BJ (cell line): ENCODE measurements at regions not wholly inside any gene's neighbourhood (a gene's known extent, or its start where the extent isn't known, plus 50 kb on each side); places are given as distances from the start of the nearest gene placed in this dataset.

Source experiments
- CTCF ChIA-PET: fragments of 350-600 bp; formaldehyde crosslinking; extraction: SDS; loops from one replicate; lab custom pipeline; 2021; ENCODE audit warnings: antibody characterized with exemption, inconsistent platforms; lab: Yijun Ruan, JAX
- POLR2A ChIA-PET: fragments of 300-600 bp; sonication (Branson Sonifier 250); formaldehyde crosslinking; extraction: SDS; loops from one replicate; lab custom pipeline; 2021; ENCODE audit warnings: antibody characterized with exemption; lab: Charles Lee
- DNase-seq: peaks from one replicate; pipeline ENCODE4 v3.0.0-alpha.2; 2011; ENCODE audit warnings: low read depth
- H3K27me3 ChIP-seq: 2 replicates; pipeline ENCODE4 v1.6.0; 2011; ENCODE audit warnings: low read length; ENCODE audit not compliant: control insufficient read depth, insufficient read depth
- H3K36me3 ChIP-seq: 2 replicates; pipeline ENCODE4 v1.5.1; 2011; ENCODE audit warnings: low read length; ENCODE audit not compliant: control insufficient read depth, insufficient read depth
- H3K4me3 ChIP-seq: 2 replicates; pipeline ENCODE4 v1.5.1; 2011; ENCODE audit warnings: low read depth, mild to moderate bottlenecking, control low read depth, low read length
- CTCF ChIP-seq: IDR thresholded peaks from 2 replicates; pipeline ENCODE4 v1.5.1; 2011; ENCODE audit warnings: low read depth, mild to moderate bottlenecking, control low read depth, inconsistent platforms, low read length, moderate library complexity; ENCODE audit not compliant: insufficient read depth

GRCh38 chr14:86088156-86088555 is 558.2 kb downstream of the FLRT2 start:
- no peaks in the 10 kb centered on the region for H3K27me3 ChIP-seq
- POLR2A ChIA-PET = no interaction called here
- TF ChIP-seq CTCF = no peak
- no peak overlapping the region for H3K4me3 ChIP-seq
- H3K36me3 ChIP-seq = no peaks in the 10 kb centered on the region
- no peak for DNase-seq
- CTCF ChIA-PET = interaction anchor here (0.6 kb wide), 1 partner anchor 300 kb away, joined by 4 read pairs; no protein-coding TSS in a partner anchor

- no peak for DNase-seq
- Histone ChIP-seq H3K36me3 (no peaks in the 10 kb centered on the region), H3K27me3 (no peaks in the 10 kb centered on the region), H3K4me3 (no peak overlapping the region)
- no peak for TF ChIP-seq CTCF
- ChIA-PET CTCF (no interaction called here), POLR2A (no interaction called here)
These were observed 557.4 kb downstream of the FLRT2 start for GRCh38 chr14:86087377-86087776.

- no peak for TF ChIP-seq CTCF
- POLR2A ChIA-PET = no interaction called here
- H3K27me3 ChIP-seq = no peaks in the 10 kb centered on the region
- no peak for DNase-seq
- H3K36me3 ChIP-seq = no peaks in the 10 kb centered on the region
- no peak overlapping the region for H3K4me3 ChIP-seq
- CTCF ChIA-PET = no interaction called here
These were observed 557.0 kb downstream of the FLRT2 start for GRCh38 chr14:86086962-86087361.

DNA sequence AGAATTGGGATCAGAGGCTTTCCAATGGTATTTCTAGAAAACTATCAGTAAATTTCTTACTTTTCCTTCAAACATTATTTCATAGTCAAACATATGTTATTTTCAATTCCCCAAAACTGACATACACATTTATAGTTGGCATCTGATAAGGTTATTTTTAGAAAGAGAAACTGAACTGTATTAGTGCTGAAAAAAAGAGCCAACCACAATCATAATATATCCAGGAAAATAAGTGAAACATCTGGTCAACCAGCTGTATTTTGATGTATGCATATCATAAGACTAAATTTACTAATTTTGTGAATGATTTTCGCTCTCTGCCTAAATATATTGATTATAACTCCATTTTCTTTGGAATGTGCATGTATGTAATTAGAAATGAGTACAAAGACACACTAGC is 554.2 kb downstream of the FLRT2 start:
- no peak for DNase-seq
- no peaks in the 10 kb centered on the region for H3K27me3 ChIP-seq
- H3K4me3 ChIP-seq = no peak overlapping the region
- CTCF ChIA-PET = no interaction called here
- no peaks in the 10 kb centered on the region for H3K36me3 ChIP-seq
- POLR2A ChIA-PET = no interaction called here
- TF ChIP-seq CTCF = no peak

GRCh38 chr14:86083616-86084015 is 553.7 kb downstream of the FLRT2 start:
- no peaks in the 10 kb centered on the region for H3K27me3 ChIP-seq
- H3K4me3 ChIP-seq = no peak overlapping the region
- no peaks in the 10 kb centered on the region for H3K36me3 ChIP-seq
- TF ChIP-seq CTCF = no peak
- POLR2A ChIA-PET = no interaction called here
- CTCF ChIA-PET = no interaction called here
- DNase-seq = no peak
